ENCODE measurements at regions not wholly inside any gene's neighbourhood (a gene's known extent, or its start where the extent isn't known, plus 50 kb on each side); places are given as distances from the start of the nearest gene placed in this dataset.

DNA sequence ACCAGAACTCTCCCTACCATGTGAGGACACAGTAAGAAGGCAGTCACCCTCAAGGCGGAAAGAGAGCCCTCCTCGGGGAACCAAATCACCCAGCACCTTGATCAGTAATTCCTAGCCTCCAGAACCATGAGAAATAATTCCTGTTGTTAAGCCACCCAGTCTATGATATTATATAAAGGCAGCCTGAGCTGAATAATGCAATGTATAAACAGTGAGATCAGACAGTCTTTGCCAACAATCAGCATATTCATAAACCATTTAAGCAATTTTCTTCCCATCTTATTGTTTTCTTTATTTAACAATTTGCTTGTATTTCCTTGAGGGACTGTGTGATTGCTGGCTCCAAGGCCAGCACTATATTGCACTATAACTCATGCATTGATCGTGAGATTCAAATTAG lies 144.4 kb upstream of the DAPK1 start:
- no peak overlapping the region for H3K9ac ChIP-seq
- no peaks in the 10 kb centered on the region for H4K20me1 ChIP-seq (ENCODE audit: insufficient read depth)
- no peaks in the 10 kb centered on the region for H3K36me3 ChIP-seq (ENCODE audit: low read depth)
- 0 out of 2 replicates have a peak, but pooled peaks cover 3% of the 10 kb centered on the region for H3F3A ChIP-seq (ENCODE audit: insufficient read depth)
- no peaks in the 10 kb centered on the region for H3K4me1 ChIP-seq (ENCODE audit: insufficient read depth)
- H3K9me2 ChIP-seq (ENCODE audit: insufficient read depth), result no peaks in the 10 kb centered on the region
- no peak overlapping the region for H2AFZ ChIP-seq
- H3K4me2 ChIP-seq (ENCODE audit: unreplicated experiment), result no peak overlapping the region
- TF ChIP-seq EZH2phosphoT487 (IDR thresholded peaks at IDR 0.05; ENCODE audit: insufficient read depth, low read depth) (no peak), EZH2 (IDR thresholded peaks at IDR 0.05; ENCODE audit: insufficient read depth, poor library complexity, severe bottlenecking) (no peak)
- 73 to 74% methylated on average over 3 of the region's 3 CpGs for WGBS, 2 experiments (ENCODE audit: low coverage in 1 of 2, low lambda C conversion rate in 2 of 2, missing lambda C conversion rate in 2 of 2)
- no peaks in the 10 kb centered on the region for H3K79me2 ChIP-seq (ENCODE audit: insufficient read depth)
- no peak for DNase-seq
- in situ Hi-C loops (cut with MboI), result no loop called here
- H3K9me3 ChIP-seq (ENCODE audit: low read depth), result no peaks in the 10 kb centered on the region
- no peak overlapping the region for H3K27ac ChIP-seq
- no peak overlapping the region for H3K4me3 ChIP-seq
- 0 out of 2 replicates have a peak, but pooled peaks cover 5% of the 10 kb centered on the region for H3K27me3 ChIP-seq (replicated peaks; ENCODE audit: insufficient read depth)

DNA sequence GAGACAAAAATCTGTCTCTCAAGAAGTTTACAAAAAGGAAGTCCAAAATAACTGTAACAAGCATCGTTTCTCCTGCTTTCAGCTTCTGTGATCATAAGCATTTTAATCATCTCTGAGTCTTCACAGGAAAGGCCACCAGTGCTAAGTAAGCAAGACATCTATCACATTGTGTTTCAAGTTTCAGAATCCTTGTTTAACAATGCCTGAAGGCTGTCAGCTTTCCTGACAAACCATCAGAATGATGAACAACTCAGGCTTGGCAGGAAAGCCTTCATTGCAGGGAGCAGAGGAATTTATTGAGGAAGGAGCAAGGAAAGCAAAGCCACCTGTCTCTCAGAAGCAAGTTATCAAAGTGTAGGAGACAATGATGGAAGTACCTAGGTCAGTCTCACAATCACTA lies 143.5 kb upstream of the DAPK1 start:
- no peak overlapping the region for H3K27ac ChIP-seq
- no peaks in the 10 kb centered on the region for H3K4me1 ChIP-seq (ENCODE audit: insufficient read depth)
- 0 out of 2 replicates have a peak, but pooled peaks cover 5% of the 10 kb centered on the region for H3K27me3 ChIP-seq (replicated peaks; ENCODE audit: insufficient read depth)
- TF ChIP-seq EZH2 (IDR thresholded peaks at IDR 0.05; ENCODE audit: insufficient read depth, poor library complexity, severe bottlenecking), result no peak
- no peak for TF ChIP-seq EZH2phosphoT487 (IDR thresholded peaks at IDR 0.05; ENCODE audit: insufficient read depth, low read depth)
- H3K9me2 ChIP-seq (ENCODE audit: insufficient read depth), result no peaks in the 10 kb centered on the region
- 42 to 43% methylated on average over 1 of the region's 1 CpG for WGBS, 2 experiments (ENCODE audit: low coverage in 1 of 2, low lambda C conversion rate in 2 of 2, missing lambda C conversion rate in 2 of 2)
- no peak overlapping the region for H2AFZ ChIP-seq
- no peak overlapping the region for H3K4me2 ChIP-seq (ENCODE audit: unreplicated experiment)
- H3K9ac ChIP-seq, result no peak overlapping the region
- H3F3A ChIP-seq (ENCODE audit: insufficient read depth), result 0 out of 2 replicates have a peak, but pooled peaks cover 3% of the 10 kb centered on the region
- no peaks in the 10 kb centered on the region for H3K9me3 ChIP-seq (ENCODE audit: low read depth)
- H3K4me3 ChIP-seq, result no peak overlapping the region
- no peaks in the 10 kb centered on the region for H3K79me2 ChIP-seq (ENCODE audit: insufficient read depth)
- no peaks in the 10 kb centered on the region for H4K20me1 ChIP-seq (ENCODE audit: insufficient read depth)
- in situ Hi-C loops (cut with MboI), result no loop called here
- no peaks in the 10 kb centered on the region for H3K36me3 ChIP-seq (ENCODE audit: low read depth)
- no peak for DNase-seq

DNA sequence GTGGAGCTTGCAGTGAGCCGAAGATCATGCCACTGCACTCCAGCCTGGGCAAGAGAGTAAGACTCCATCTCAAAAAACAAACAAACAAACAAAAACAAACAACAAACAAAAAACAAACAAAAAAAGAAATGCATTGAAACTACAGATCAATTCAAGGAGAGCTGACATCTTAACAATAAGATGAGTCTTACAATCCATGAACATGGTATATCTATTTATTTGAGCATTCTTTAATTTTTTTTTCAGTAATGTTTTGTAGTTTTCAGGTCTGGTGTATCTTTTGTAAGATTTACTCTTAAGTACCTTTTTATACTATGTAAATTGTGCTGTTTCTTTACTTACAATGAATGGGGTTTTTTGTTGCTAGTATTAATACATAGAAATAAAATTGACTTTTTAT lies 140.1 kb upstream of the DAPK1 start:
- Histone ChIP-seq H2AFZ (no peak overlapping the region), H3K36me3 (ENCODE audit: low read depth) (no peaks in the 10 kb centered on the region), H3K9ac (no peak overlapping the region), H3K9me2 (ENCODE audit: insufficient read depth) (no peaks in the 10 kb centered on the region), H3K27ac (no peak overlapping the region), H4K20me1 (ENCODE audit: insufficient read depth) (no peaks in the 10 kb centered on the region), H3K27me3 (replicated peaks; ENCODE audit: insufficient read depth) (0 out of 2 replicates have a peak, but pooled peaks cover 7% of the 10 kb centered on the region), H3K79me2 (ENCODE audit: insufficient read depth) (no peaks in the 10 kb centered on the region), H3K9me3 (ENCODE audit: low read depth) (no peaks in the 10 kb centered on the region), H3K4me1 (ENCODE audit: insufficient read depth) (no peaks in the 10 kb centered on the region), H3K4me3 (no peak overlapping the region), H3K4me2 (ENCODE audit: unreplicated experiment) (no peak overlapping the region), H3F3A (ENCODE audit: insufficient read depth) (no peaks in the 10 kb centered on the region)
- in situ Hi-C loops (cut with MboI), result no loop called here
- DNase-seq, result no peak
- TF ChIP-seq EZH2 (IDR thresholded peaks at IDR 0.05; ENCODE audit: insufficient read depth, poor library complexity, severe bottlenecking) (no peak), EZH2phosphoT487 (IDR thresholded peaks at IDR 0.05; ENCODE audit: insufficient read depth, low read depth) (no peak)
- 57% methylated on average over 1 of the region's 1 CpG for WGBS, 2 experiments (ENCODE audit: low coverage in 1 of 2, low lambda C conversion rate in 2 of 2, missing lambda C conversion rate in 2 of 2)

DNA sequence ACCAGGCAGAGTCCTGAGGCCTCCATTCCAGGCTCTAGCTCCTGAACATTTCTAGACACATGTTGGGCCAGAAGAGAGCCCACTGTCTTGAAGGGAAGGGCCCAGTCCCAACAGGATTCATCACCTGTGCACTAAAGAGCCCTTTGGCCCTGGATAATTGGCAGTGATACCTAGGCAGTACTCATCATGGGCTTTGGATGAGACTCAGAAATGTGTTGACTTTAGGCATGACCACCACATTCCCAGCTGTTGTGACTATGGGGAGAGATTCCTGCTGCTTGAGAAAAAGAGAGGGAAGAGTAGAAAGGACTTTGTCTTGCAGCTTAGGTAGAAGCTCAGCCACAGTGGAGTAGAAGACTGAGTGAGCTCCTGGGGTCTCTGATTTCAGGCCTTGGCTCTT lies 138.4 kb upstream of the DAPK1 start:
- Histone ChIP-seq H3K9me2 (ENCODE audit: insufficient read depth) (no peaks in the 10 kb centered on the region), H3K4me1 (ENCODE audit: insufficient read depth) (no peaks in the 10 kb centered on the region), H3K79me2 (ENCODE audit: insufficient read depth) (no peaks in the 10 kb centered on the region), H3F3A (ENCODE audit: insufficient read depth) (no peaks in the 10 kb centered on the region), H3K27ac (no peak overlapping the region), H3K27me3 (replicated peaks; ENCODE audit: insufficient read depth) (0 out of 2 replicates have a peak, but pooled peaks cover 7% of the 10 kb centered on the region), H3K4me2 (ENCODE audit: unreplicated experiment) (no peak overlapping the region), H3K36me3 (ENCODE audit: low read depth) (no peaks in the 10 kb centered on the region), H3K4me3 (no peak overlapping the region), H2AFZ (no peak overlapping the region), H4K20me1 (ENCODE audit: insufficient read depth) (no peaks in the 10 kb centered on the region), H3K9ac (no peak overlapping the region), H3K9me3 (ENCODE audit: low read depth) (no peaks in the 10 kb centered on the region)
- no peak for DNase-seq
- TF ChIP-seq EZH2 (IDR thresholded peaks at IDR 0.05; ENCODE audit: insufficient read depth, poor library complexity, severe bottlenecking), result no peak
- no peak for TF ChIP-seq EZH2phosphoT487 (IDR thresholded peaks at IDR 0.05; ENCODE audit: insufficient read depth, low read depth)
- in situ Hi-C loops (cut with MboI), result no loop called here
